Natural killer cell (primary cell): ENCODE measurements at regions not wholly inside any gene's neighbourhood (a gene's known extent, or its start where the extent isn't known, plus 50 kb on each side); places are given as distances from the start of the nearest gene placed in this dataset.

Experiments
- ATAC-seq, 3 donors: fragments of 150-1000 bp in 2 of 3; fragments of 200-7000 bp in 1 of 3; cut with Tn5 transposase; 1 replicate in 1 of 3; 2 replicates in 2 of 3; pipeline ENCODE4 v1.10.0; 2021; ENCODE audit warnings: mild to moderate bottlenecking in 2 of 3, moderate library complexity in 2 of 3
- DNase-seq, 2 donors: peaks; one replicate each; pipeline versions ENCODE4 v3.0.0 to v3.0.0-alpha.2; 2013 to 2021; ENCODE audit warnings: mixed read lengths in 1 of 2
- H3K27ac ChIP-seq: one replicate; pipeline ENCODE4 v1.5.1; 2013; ENCODE audit warnings: mild to moderate bottlenecking, low read length
- H3K27me3 ChIP-seq: one replicate; pipeline ENCODE4 v1.6.1; 2013; ENCODE audit warnings: low read length; ENCODE audit not compliant: control insufficient read depth, insufficient read depth
- H3K36me3 ChIP-seq: one replicate; pipeline ENCODE4 v1.6.1; 2013; ENCODE audit warnings: low read length; ENCODE audit not compliant: control insufficient read depth, insufficient read depth
- H3K4me1 ChIP-seq: one replicate; pipeline ENCODE4 v1.6.1; 2013; ENCODE audit warnings: low read length; ENCODE audit not compliant: control insufficient read depth, insufficient read depth
- H3K4me3 ChIP-seq: one replicate; pipeline ENCODE4 v1.5.1; 2013; ENCODE audit warnings: low read length
- H3K9me3 ChIP-seq: one replicate; pipeline ENCODE4 v1.6.1; 2013; ENCODE audit warnings: low read length; ENCODE audit not compliant: control insufficient read depth, insufficient read depth
- H3K27ac Mint-ChIP-seq, 2 donors: one replicate each; pipeline ENCODE4 v1.8.0; 2022; ENCODE audit warnings: mild to moderate bottlenecking in 2 of 2, mixed read lengths in 2 of 2, moderate library complexity in 1 of 2
- H3K27me3 Mint-ChIP-seq, 2 donors: one replicate each; pipeline ENCODE4 v1.8.0; 2022; ENCODE audit warnings: low read depth in 2 of 2, mixed read lengths in 2 of 2
- H3K36me3 Mint-ChIP-seq: one replicate; pipeline ENCODE4 v1.8.0; 2022; ENCODE audit warnings: mixed read lengths
- H3K4me1 Mint-ChIP-seq, 2 donors: one replicate each; pipeline ENCODE4 v1.8.0; 2022; ENCODE audit warnings: mixed read lengths in 2 of 2
- H3K4me3 Mint-ChIP-seq: one replicate; pipeline ENCODE4 v1.8.0; 2022; ENCODE audit warnings: mild to moderate bottlenecking, moderate library complexity, mixed read lengths
- H3K9me3 Mint-ChIP-seq, 2 donors: one replicate each; pipeline ENCODE4 v1.8.0; 2022; ENCODE audit warnings: mixed read lengths in 2 of 2
- WGBS: methylation state at CpG from one replicate; pipeline ENCODE4 v1.1.7; 2013; ENCODE audit warnings: missing lambda C conversion rate; ENCODE audit not compliant: insufficient coverage; 5-methylcytosine and 5-hydroxymethylcytosine counted together
- intact Hi-C: fragments of 100-400 bp; cut with micrococcal nuclease; formaldehyde crosslinking; loops from one replicate; pipeline ENCODE4 v1.14.2; 2022
- TF ChIP-seq, protein P1 (sequence below): fragments of 200-600 bp; IDR thresholded peaks from one replicate; pipeline ENCODE4 v1.8.0; 2022; ENCODE audit warnings: antibody characterized with exemption

DNA sequence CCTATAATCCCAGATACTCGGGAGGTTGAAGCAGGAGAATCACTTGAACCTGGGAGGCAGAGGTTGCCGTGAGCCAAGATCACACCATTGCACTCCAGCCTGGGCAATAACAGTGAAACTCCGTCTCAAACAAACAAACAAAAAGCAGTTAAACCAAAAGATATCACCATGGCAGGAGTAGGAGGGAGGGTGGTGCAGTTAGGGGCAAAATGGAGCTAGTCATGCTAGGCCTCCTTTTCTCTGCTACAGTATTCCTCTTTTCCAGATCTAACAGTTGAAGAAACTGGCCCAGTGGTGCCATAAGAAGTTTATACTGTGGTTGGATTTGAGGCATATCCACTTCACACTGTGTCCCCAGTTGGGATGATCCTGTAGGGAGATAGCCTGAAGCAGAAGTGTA, 261.6 kb downstream of the SKIDA1 start:
- ATAC-seq = no peak
- TF ChIP-seq, protein P1, sequence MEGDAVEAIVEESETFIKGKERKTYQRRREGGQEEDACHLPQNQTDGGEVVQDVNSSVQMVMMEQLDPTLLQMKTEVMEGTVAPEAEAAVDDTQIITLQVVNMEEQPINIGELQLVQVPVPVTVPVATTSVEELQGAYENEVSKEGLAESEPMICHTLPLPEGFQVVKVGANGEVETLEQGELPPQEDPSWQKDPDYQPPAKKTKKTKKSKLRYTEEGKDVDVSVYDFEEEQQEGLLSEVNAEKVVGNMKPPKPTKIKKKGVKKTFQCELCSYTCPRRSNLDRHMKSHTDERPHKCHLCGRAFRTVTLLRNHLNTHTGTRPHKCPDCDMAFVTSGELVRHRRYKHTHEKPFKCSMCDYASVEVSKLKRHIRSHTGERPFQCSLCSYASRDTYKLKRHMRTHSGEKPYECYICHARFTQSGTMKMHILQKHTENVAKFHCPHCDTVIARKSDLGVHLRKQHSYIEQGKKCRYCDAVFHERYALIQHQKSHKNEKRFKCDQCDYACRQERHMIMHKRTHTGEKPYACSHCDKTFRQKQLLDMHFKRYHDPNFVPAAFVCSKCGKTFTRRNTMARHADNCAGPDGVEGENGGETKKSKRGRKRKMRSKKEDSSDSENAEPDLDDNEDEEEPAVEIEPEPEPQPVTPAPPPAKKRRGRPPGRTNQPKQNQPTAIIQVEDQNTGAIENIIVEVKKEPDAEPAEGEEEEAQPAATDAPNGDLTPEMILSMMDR = no peak
- intact Hi-C loops = no loop called here

DNA sequence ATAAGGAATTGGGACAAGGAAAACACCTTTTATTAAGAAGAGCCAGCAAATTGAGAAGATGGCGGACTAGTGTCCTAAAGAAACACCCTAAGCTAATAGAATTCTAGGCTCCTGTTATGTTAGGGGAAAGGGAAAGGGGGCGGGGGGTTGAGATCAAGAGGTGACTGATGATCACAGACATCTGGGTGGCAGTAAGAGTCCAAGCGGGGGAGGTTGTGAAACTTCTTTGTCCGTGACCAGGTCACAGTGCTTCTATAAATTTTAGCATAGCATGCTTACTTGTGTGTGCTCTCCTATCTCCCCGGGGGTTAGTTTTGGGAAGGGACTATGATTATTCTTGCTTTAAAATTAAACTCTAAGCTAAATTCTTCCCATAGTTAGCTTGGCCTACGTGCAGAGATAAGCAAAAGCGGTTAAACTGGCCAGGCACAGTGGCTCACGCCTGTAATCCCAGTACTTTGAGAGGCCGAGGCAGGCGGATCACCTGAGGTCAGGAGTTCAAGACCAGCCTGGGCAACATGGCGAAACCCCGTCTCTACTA, 262.1 kb downstream of the SKIDA1 start:
- no peak overlapping the region for H3K4me3 Mint-ChIP-seq
- H3K9me3 Mint-ChIP-seq = no peaks in the 10 kb centered on the region
- Histone ChIP-seq H3K9me3 (no peaks in the 10 kb centered on the region), H3K27me3 (no peaks in the 10 kb centered on the region), H3K36me3 (no peaks in the 10 kb centered on the region), H3K4me1 (no peaks in the 10 kb centered on the region), H3K27ac (no peak overlapping the region), H3K4me3 (no peak overlapping the region)
- DNase-seq (no peak), ATAC-seq (no peak)
- H3K27me3 Mint-ChIP-seq = peaks cover 0 to 3% of the 10 kb centered on the region in 2 donors
- intact Hi-C loops = no loop called here
- WGBS = 91% methylated on average over 12 of the region's 12 CpGs
- H3K36me3 Mint-ChIP-seq = no peaks in the 10 kb centered on the region
- no peak overlapping the region for H3K27ac Mint-ChIP-seq
- TF ChIP-seq, protein P1 = no peak
- no peaks in the 10 kb centered on the region for H3K4me1 Mint-ChIP-seq

More for the DNA sequence above, 261.6 kb downstream of the SKIDA1 start:
- no peaks in the 10 kb centered on the region for H3K36me3 ChIP-seq
- no peaks in the 10 kb centered on the region for H3K4me1 ChIP-seq
- WGBS = 83% methylated on average over 2 of the region's 3 CpGs
- Mint-ChIP-seq H3K4me3 (no peak overlapping the region), H3K4me1 (no peaks in the 10 kb centered on the region), H3K27ac (no peak overlapping the region), H3K9me3 (no peaks in the 10 kb centered on the region), H3K36me3 (no peaks in the 10 kb centered on the region), H3K27me3 (peaks cover 0 to 3% of the 10 kb centered on the region in 2 donors)
- H3K9me3 ChIP-seq = no peaks in the 10 kb centered on the region
- H3K4me3 ChIP-seq = no peak overlapping the region
- no peak for DNase-seq
- no peaks in the 10 kb centered on the region for H3K27me3 ChIP-seq
- H3K27ac ChIP-seq = no peak overlapping the region

- no peak for ATAC-seq
- H3K4me3 ChIP-seq = no peak overlapping the region
- Mint-ChIP-seq H3K36me3 (no peaks in the 10 kb centered on the region), H3K9me3 (no peaks in the 10 kb centered on the region), H3K27me3 (peaks cover 0 to 3% of the 10 kb centered on the region in 2 donors), H3K4me1 (no peaks in the 10 kb centered on the region), H3K27ac (no peak overlapping the region), H3K4me3 (no peak overlapping the region)
- no peaks in the 10 kb centered on the region for H3K36me3 ChIP-seq
- H3K9me3 ChIP-seq = no peaks in the 10 kb centered on the region
- no peaks in the 10 kb centered on the region for H3K4me1 ChIP-seq
- H3K27ac ChIP-seq = no peak overlapping the region
- no peak for DNase-seq
- intact Hi-C loops = no loop called here
- 94% methylated on average over 15 of the region's 15 CpGs for WGBS
- no peaks in the 10 kb centered on the region for H3K27me3 ChIP-seq
- TF ChIP-seq, protein P1 = no peak
Observed at GRCh38 chr10:21261842-21262294, 263.6 kb downstream of the SKIDA1 start.

DNA sequence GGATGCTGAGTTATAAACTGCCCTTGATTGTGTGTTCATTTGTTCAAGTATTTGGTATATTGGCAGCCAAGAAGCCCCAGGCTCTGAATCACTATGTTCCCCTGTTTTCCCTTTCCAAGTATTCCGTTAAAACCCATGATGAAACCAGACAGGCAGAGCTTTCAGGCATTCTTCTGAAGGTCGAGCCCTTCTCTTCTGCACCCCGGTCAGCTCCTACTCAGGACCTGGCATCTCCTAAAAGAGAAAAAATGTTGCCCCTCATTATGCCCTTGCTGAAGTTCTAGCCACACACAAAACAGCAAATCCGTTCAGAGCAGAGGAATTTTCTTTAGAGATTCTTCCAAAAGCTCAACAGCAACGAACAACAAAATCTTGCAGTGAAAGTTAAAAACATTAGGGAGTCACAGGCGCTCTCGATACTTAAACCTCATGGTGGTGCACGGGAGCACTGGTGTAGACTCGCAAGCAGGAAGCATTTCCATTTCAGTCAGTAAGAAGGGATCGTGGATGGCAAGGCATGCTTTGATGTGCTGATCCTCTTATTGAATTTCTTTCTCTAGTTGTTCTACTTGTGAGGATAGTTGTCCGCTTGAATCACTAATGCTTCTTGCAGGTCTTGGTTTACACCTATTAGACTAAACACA, 264.9 kb downstream of the SKIDA1 start:
- no peak overlapping the region for H3K27ac ChIP-seq
- H3K9me3 Mint-ChIP-seq = no peaks in the 10 kb centered on the region
- no peaks in the 10 kb centered on the region for H3K36me3 Mint-ChIP-seq
- no peak overlapping the region for H3K4me3 Mint-ChIP-seq
- H3K4me1 ChIP-seq = no peaks in the 10 kb centered on the region
- no peaks in the 10 kb centered on the region for H3K27me3 ChIP-seq
- intact Hi-C loops = no loop called here
- H3K4me1 Mint-ChIP-seq = no peaks in the 10 kb centered on the region
- DNase-seq = no peak
- no peak for ATAC-seq
- no peaks in the 10 kb centered on the region for H3K36me3 ChIP-seq
- TF ChIP-seq, protein P1 = no peak
- H3K27me3 Mint-ChIP-seq = peaks cover 0 to 3% of the 10 kb centered on the region in 2 donors
- no peak overlapping the region for H3K4me3 ChIP-seq
- no peak overlapping the region for H3K27ac Mint-ChIP-seq
- 81% methylated on average over 10 of the region's 11 CpGs for WGBS
- no peaks in the 10 kb centered on the region for H3K9me3 ChIP-seq
